Natural killer cell treated with Interleukin-12 subunit alpha and Interleukin-12 subunit beta and Interleukin-15 and Interleukin-18, amount 100 ng/mL, for 72 hours (primary cell): ENCODE measurements at regions not wholly inside any gene's neighbourhood (a gene's known extent, or its start where the extent isn't known, plus 50 kb on each side); places are given as distances from the start of the nearest gene placed in this dataset.
"Not testable (repeated sequence)": the region's sequence is repeated elsewhere in the genome, so short reads cannot be mapped to it uniquely, and the experiment has no call there.

ENCODE experiments used
- ATAC-seq, 2 donors: fragments of 150-1000 bp; cut with Tn5 transposase in 1 of 2; sonication (Bioruptor Pico), chemical (Tn5 transposase) in 1 of 2; 2 replicates each; pipeline ENCODE4 v1.10.0; 2021
- DNase-seq: peaks from one replicate; pipeline ENCODE4 v3.0.0; 2022; ENCODE audit warnings: low spot score
- H3K27ac Mint-ChIP-seq, 2 donors: 1 replicate in 1 of 2; 2 replicates in 1 of 2; pipeline ENCODE4 v1.8.0; 2022; ENCODE audit warnings: mixed read lengths in 2 of 2, mild to moderate bottlenecking in 1 of 2, moderate library complexity in 1 of 2
- H3K27me3 Mint-ChIP-seq, 2 donors: 1 replicate in 1 of 2; 2 replicates in 1 of 2; pipeline ENCODE4 v1.8.0; 2022; ENCODE audit warnings: mixed read lengths in 2 of 2
- H3K36me3 Mint-ChIP-seq: one replicate; pipeline ENCODE4 v1.8.0; 2022; ENCODE audit warnings: mixed read lengths
- H3K4me1 Mint-ChIP-seq, 2 donors: 1 replicate in 1 of 2; 2 replicates in 1 of 2; pipeline ENCODE4 v1.8.0; 2022; ENCODE audit warnings: low read depth in 2 of 2, mixed read lengths in 2 of 2, mild to moderate bottlenecking in 1 of 2
- H3K4me3 Mint-ChIP-seq: one replicate; pipeline ENCODE4 v1.8.0; 2022; ENCODE audit warnings: mixed read lengths
- H3K9me3 Mint-ChIP-seq: 2 replicates; pipeline ENCODE4 v1.8.0; 2022; ENCODE audit warnings: mixed read lengths

DNA sequence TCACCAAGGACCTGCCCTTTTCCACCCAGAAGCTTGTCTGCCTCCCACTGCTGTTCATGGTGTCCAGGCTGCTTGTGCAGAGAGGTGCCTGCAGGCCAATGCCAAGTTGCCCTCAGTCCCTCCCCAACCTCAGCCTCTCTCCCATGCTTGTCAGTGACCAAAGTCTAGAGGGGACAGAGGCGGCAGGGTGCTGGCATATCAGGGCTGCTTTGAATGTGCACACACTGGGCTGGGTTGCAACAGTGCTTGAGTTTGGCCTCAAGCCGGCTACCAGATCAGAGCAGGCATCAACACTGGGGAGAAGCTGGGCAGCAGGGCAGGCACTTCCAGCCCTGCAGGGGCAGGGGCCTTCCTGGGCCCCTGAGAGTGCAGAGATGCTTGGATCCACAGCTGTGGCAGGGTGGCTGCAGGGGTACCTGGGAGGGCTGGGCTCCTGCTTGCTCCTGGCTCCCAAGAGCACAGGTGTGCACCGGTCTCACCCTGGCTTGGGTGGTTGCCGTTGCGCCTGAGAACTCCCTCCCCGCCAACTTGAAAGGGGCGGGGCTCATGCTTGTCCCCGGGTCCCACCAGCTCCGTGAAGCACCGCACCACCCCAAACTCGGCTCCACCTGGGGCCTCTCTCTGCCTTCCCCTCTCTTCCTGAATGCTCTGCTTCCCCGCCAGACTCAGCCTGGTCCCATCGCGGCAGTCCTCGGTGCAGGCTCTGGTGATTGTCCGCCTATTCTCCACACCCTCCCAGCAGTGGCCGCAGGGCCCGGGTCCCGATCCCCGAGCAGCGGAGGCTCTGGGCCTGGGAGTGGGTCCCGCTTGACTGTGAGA is 1681.9 kb upstream of the ADGRL3 start:
- peaks cover 10% of the 10 kb centered on the region for H3K9me3 Mint-ChIP-seq
- H3K27me3 Mint-ChIP-seq: no peaks in the 10 kb centered on the region
- H3K27ac Mint-ChIP-seq: no peak overlapping the region
- no peak overlapping the region for H3K4me3 Mint-ChIP-seq
- H3K4me1 Mint-ChIP-seq: no peaks in the 10 kb centered on the region
- no peaks in the 10 kb centered on the region for H3K36me3 Mint-ChIP-seq
- ATAC-seq (peak; percentile 33 to 53), DNase-seq (no peak)

DNA sequence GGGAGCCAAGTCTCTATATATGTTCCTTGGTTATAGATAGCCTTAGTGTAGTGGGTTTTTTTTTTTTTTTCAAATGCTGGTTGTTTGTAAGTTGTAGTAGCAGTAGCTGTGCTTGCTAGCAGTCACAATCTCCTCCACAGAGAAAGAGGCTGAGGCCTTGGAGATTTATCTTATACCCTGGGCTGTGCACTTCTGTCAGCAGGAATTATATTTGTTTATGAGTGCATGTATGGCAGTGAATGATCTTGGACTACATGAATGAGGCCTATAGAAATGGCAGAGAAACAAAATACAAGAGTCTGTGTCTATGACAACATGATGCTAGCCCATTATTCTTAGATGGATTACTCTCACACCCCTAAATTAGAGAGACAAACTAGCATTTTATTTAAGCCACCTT is 1674.2 kb upstream of the ADGRL3 start:
- H3K27ac Mint-ChIP-seq: no peak overlapping the region
- no peak overlapping the region for H3K4me3 Mint-ChIP-seq
- peaks cover 11% of the 10 kb centered on the region for H3K9me3 Mint-ChIP-seq
- ATAC-seq (no peak), DNase-seq (no peak)
- peaks cover 4% of the 10 kb centered on the region for H3K36me3 Mint-ChIP-seq
- no peaks in the 10 kb centered on the region for H3K4me1 Mint-ChIP-seq
- no peaks in the 10 kb centered on the region for H3K27me3 Mint-ChIP-seq

DNA sequence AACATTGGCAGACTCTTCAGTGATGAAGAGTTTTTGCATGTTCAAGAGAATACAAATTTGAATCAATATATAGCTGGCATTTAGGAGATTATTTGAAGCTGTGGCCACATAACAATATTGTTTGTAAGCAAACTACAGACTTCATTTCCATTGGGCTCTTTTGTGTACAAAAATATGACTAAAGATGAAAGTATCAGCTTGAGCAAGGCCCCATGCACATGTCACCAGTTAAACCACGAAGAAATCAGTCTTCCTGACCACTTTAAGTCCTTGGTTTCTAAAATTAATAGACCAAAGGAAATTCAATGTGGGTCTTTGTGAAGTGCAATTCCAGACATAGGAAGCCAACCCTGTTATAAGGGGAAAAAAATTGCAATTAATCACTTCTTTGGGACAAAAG is 1664.6 kb upstream of the ADGRL3 start:
- Mint-ChIP-seq H3K36me3 (no peaks in the 10 kb centered on the region), H3K4me1 (no peaks in the 10 kb centered on the region), H3K4me3 (no peak overlapping the region), H3K27me3 (no peaks in the 10 kb centered on the region), H3K9me3 (peaks cover 15% of the 10 kb centered on the region), H3K27ac (no peak overlapping the region)
- ATAC-seq: no peak
- no peak for DNase-seq

DNA sequence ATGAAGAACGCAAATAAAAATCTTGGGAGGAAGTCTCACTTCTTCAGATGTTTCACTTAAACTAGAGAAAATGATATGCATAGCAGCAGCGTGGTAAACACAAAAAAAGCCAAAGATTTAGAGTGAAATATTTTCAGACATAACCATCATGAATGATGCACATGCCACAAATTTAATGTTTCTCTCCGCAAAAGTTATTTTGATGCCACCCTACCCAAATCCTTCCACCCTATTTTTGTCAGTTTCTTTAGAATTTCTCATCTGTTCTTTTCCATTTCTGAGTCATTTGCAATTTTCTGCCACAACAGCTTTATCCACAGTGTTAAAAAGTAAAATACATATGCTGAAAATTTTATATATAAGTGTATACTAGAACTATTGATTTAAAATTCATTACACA is 1663.7 kb upstream of the ADGRL3 start:
- H3K27ac Mint-ChIP-seq: no peak overlapping the region
- ATAC-seq (no peak), DNase-seq (no peak)
- H3K36me3 Mint-ChIP-seq: no peaks in the 10 kb centered on the region
- H3K4me3 Mint-ChIP-seq: no peak overlapping the region
- H3K4me1 Mint-ChIP-seq: no peaks in the 10 kb centered on the region
- H3K9me3 Mint-ChIP-seq: peaks cover 12% of the 10 kb centered on the region
- H3K27me3 Mint-ChIP-seq: no peaks in the 10 kb centered on the region

DNA sequence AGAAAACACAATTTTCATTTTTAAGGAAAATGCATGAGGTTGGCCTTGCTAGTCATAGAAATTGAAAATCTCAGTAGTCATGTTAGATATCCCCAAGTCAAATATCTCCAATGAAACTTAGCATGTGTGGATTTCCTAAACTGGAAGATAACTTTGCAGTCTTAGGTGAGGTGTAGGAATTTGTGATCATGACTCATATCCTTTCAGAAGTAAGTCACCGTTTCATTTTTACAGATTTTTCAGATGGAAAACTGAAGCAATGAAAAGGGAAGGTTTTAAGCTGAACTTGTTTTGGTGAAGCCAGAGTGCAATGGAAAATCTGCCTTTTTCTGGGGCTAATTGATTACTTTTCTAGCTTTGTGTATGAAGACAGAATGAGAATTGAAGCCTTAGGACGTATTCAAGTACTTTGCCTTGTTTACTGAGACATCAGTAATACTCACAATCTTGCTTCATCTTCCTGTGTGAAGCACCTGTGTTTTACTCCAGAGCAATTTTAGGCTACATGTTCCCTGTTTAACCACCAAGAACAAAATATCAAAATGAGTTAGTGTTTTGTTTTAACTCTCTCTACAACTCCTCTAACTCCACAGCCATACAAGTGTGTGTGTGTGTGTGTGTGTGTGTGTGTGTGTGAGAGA is 1662.8 kb upstream of the ADGRL3 start:
- Mint-ChIP-seq H3K9me3 (peaks cover 9% of the 10 kb centered on the region), H3K4me3 (no peak overlapping the region), H3K27me3 (no peaks in the 10 kb centered on the region), H3K27ac (no peak overlapping the region), H3K36me3 (no peaks in the 10 kb centered on the region), H3K4me1 (no peaks in the 10 kb centered on the region)
- DNase-seq: no peak
- ATAC-seq: no peak

DNA sequence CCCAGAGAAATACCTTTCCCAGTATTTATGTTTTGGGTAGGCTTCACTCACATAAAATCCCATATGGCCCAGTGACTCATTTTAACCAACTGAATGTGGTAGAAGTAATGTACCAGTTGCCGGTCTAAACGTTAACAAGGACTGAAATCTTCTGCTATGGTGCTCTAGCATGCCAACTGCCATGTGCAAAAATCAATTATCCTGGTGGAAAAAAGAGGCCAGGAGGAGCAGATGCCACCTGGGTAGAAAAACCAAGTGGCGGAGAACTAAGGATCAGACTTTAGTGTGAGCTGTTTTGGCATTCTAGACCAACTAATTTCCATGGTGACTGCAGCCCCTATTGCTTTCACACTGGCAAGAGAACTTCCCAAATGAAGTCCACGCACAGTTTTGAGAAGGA is 1660.7 kb upstream of the ADGRL3 start:
- Mint-ChIP-seq H3K4me1 (no peaks in the 10 kb centered on the region), H3K36me3 (no peaks in the 10 kb centered on the region), H3K27me3 (no peaks in the 10 kb centered on the region), H3K9me3 (peaks cover 4% of the 10 kb centered on the region), H3K27ac (no peak overlapping the region), H3K4me3 (no peak overlapping the region)
- ATAC-seq (no peak), DNase-seq (no peak)

DNA sequence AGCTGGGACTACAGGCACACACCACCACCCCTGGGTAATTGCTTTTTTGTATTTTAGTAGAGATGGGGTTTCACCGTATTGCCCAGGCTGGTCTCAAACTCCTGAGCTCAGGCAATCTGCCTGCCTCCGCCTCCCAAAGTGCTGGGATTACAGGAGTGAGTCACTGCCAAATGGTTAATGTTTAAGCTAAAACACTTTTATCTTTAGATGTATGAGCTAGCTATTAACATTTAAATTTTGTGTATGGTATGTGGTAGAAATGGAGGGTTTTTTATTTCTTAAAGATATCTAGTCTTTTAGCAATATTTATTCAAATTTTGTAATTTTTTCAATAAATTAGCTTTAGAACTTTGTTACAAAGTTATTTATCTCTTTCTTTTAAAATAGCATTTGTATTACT is 1659.8 kb upstream of the ADGRL3 start:
- peaks cover 4% of the 10 kb centered on the region for H3K9me3 Mint-ChIP-seq
- ATAC-seq (no peak), DNase-seq (no peak)
- H3K27me3 Mint-ChIP-seq: no peaks in the 10 kb centered on the region
- H3K4me3 Mint-ChIP-seq: no peak overlapping the region
- H3K27ac Mint-ChIP-seq: no peak overlapping the region
- no peaks in the 10 kb centered on the region for H3K4me1 Mint-ChIP-seq
- no peaks in the 10 kb centered on the region for H3K36me3 Mint-ChIP-seq

DNA sequence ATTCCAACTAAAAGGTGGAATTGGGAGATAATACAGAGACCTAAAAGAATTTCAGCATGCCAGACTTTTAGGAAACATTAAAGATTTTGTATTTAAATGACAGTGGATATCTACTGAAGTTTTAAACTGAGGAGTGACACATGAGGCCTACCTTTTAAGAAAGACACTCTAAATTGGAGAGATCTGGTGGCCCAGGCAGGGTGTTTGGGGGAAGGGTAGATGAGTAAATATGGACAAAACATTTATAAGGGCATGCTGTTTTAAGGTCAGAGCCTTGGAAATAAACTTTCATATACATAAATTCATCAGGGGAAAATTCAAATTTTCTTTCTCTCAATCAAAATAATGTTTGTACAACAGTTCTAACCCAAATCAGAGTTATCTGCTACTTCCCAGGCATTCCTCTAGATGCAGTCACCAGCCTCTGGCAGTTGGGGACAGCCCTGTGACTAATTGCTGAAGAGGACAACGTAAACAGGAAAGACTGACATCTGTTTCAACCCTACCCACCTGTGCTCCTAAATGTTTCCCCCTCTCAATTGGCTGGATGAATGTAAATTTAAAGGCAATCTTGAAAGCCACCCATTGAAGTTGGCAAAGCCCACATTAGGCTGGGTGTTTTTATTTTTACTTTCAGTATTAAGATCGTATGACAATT is 1646.9 kb upstream of the ADGRL3 start:
- ATAC-seq (no peak), DNase-seq (no peak)
- Mint-ChIP-seq H3K9me3 (peaks cover 12% of the 10 kb centered on the region), H3K4me1 (no peaks in the 10 kb centered on the region), H3K27me3 (no peaks in the 10 kb centered on the region), H3K4me3 (no peak overlapping the region), H3K36me3 (peaks cover 6% of the 10 kb centered on the region), H3K27ac (no peak overlapping the region)

DNA sequence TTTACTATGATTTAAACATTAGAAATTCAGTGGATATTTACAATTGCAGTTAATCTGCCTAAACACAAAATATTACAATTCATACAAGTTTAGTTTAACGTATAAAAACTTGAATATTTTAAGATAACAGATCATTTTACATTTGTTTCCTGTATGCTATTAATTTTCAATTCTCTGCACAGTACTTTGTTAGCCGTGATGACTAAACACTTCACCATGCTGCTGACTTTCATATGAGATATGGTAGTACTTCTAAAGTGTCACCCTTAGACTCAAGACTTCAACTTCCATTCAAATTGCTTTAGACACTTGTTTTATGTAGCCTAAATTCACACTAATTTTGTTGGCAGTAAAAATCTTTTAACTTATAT is 1646.4 kb upstream of the ADGRL3 start:
- H3K27me3 Mint-ChIP-seq: no peaks in the 10 kb centered on the region
- H3K36me3 Mint-ChIP-seq: peaks cover 9% of the 10 kb centered on the region
- H3K4me1 Mint-ChIP-seq: no peaks in the 10 kb centered on the region
- DNase-seq (no peak), ATAC-seq (no peak)
- no peak overlapping the region for H3K27ac Mint-ChIP-seq
- H3K4me3 Mint-ChIP-seq: no peak overlapping the region
- H3K9me3 Mint-ChIP-seq: peaks cover 12% of the 10 kb centered on the region

DNA sequence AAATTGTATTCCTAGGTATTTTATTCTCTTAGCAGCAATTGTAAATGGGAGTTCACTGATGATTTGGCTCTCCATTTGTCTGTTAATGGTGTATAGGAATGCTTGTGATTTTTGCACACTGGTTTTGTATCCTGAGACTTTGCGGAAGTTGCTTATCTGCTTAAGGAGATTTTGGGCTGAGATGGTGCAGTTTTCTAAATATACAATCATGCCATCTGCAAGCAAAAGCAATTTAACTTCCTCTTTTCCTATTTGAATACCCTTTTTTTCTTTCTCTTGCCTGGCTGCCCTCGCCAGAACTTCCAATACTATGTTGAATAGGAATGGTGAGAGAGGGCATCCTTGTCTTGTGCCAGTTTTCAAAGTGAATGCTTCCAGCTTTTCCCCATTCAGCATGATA is 1643.9 kb upstream of the ADGRL3 start:
- not testable (repeated sequence) for H3K36me3 Mint-ChIP-seq, H3K4me3 Mint-ChIP-seq, H3K27ac Mint-ChIP-seq, DNase-seq, H3K27me3 Mint-ChIP-seq, H3K4me1 Mint-ChIP-seq, ATAC-seq
- peaks cover 17% of the 10 kb centered on the region for H3K9me3 Mint-ChIP-seq

DNA sequence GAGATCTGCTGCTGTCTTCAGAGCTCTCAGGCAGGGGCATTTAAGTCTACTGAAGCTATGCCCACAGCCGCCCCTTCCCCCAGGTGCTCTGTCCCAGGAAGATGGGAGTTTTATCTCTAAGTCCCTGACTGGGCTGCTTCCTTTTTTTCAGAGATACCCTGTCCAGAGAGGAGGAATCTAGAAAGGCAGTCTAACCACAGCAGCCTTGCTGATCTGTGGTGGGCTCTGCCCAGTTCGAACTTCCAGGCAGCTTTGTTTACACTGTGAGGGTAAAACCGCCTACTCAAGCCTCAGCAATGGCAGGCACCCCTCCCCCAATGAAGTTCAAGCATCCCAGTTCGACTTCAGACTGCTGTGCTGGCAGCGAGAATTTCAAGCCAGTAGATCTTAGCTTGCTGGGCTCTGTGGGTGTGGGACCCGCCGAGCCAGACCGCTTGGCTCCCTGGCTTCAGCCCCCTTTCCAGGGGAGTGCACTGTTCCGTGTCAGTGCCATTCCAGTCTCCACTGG is 1639.9 kb upstream of the ADGRL3 start:
- not testable (repeated sequence) for DNase-seq, H3K4me1 Mint-ChIP-seq, H3K27me3 Mint-ChIP-seq, H3K27ac Mint-ChIP-seq, H3K4me3 Mint-ChIP-seq, ATAC-seq
- H3K36me3 Mint-ChIP-seq: peaks cover 13% of the 10 kb centered on the region
- peaks cover 15% of the 10 kb centered on the region for H3K9me3 Mint-ChIP-seq

DNA sequence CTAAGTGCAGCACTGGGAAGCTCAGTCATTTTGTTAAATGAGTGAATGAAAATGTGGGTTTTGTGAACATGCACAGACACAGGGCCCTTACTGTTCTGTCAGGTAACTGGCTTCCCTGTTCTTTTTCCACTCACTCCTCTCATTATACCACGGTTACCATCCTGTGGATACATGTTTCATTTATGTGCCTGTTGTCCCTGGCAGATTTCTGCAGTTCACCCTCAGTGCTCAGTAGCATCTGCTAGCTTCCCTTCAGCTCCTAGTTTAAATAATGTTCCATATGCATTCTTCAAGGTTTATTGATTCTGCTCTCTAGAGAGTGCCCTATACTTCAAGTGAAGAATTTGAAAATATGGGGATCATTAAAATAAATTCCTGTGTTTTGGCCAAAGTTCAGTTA is 1634.3 kb upstream of the ADGRL3 start:
- Mint-ChIP-seq H3K27ac (no peak overlapping the region), H3K4me1 (no peaks in the 10 kb centered on the region), H3K4me3 (no peak overlapping the region), H3K9me3 (peaks cover 9% of the 10 kb centered on the region), H3K27me3 (no peaks in the 10 kb centered on the region), H3K36me3 (peaks cover 4% of the 10 kb centered on the region)
- ATAC-seq (no peak), DNase-seq (no peak)

DNA sequence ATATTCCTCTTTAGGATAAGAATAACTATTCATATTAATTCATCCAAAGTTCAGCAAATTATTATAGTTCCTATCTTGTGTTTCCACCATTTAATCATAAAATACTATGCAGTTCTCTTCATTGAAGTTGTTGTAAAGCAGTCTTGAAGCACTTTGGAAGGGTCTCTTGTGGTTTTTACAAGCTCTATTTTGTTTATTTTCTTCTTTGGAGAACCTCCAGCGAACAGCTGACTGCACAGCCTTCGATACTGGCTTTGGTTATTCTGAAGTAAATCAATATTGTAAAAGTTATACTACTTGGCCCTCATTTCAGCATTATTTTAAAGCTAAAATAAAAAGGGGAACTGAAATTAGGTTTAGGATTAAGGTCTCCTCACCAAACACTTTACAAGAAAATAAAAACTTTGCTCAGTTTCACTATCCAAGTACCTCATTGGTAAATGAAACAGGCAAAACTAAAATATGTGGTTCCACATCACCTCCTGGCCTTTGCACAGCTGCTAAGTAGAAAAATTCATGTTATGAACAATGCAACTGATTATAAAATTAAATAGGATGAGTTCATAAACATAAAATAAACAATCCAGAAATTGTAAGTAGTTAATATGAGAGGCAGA is 1629.2 kb upstream of the ADGRL3 start:
- Mint-ChIP-seq H3K4me1 (no peaks in the 10 kb centered on the region), H3K9me3 (peaks cover 5% of the 10 kb centered on the region), H3K36me3 (no peaks in the 10 kb centered on the region), H3K27me3 (no peaks in the 10 kb centered on the region), H3K4me3 (no peak overlapping the region), H3K27ac (no peak overlapping the region)
- DNase-seq (no peak), ATAC-seq (no peak)
